SH-SY5Y (cell line): ENCODE measurements at regions not wholly inside any gene's neighbourhood (a gene's known extent, or its start where the extent isn't known, plus 50 kb on each side); places are given as distances from the start of the nearest gene placed in this dataset.

Source experiments
- GATA2 ChIP-seq: IDR thresholded peaks from 2 replicates; pipeline ENCODE4 v1.6.1; 2011; ENCODE audit warnings: mild to moderate bottlenecking, low read depth, low read length
- GATA3 ChIP-seq: IDR thresholded peaks from 2 replicates; pipeline ENCODE4 v1.6.1; 2011; ENCODE audit warnings: low read depth, mild to moderate bottlenecking, low read length, moderate library complexity

DNA sequence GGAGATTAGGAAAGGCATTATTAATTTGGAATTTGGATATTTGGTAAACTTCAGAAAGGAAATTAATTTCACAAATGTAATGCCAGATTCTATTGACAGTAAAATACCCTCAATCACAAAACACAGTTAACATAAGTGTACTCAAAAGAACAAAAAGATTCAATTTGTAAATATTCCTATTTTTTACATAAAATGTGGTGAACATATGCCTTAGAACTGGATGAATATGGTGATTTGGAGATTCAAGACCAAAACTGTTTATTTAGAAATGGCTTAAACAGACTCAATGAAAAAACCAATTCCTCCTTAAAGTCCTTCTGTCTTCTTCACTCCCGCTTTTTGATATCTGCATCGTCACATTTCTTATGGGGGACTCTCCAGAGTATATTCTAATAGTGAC is 417.6 kb upstream of the TENM3 start:
- TF ChIP-seq GATA2 (no peak), GATA3 (no peak)
